CD4-positive, alpha-beta T cell (primary cell): ENCODE measurements at regions not wholly inside any gene's neighbourhood (a gene's known extent, or its start where the extent isn't known, plus 50 kb on each side); places are given as distances from the start of the nearest gene placed in this dataset.

Experiments used
- ATAC-seq: fragments of 200-7000 bp; cut with Tn5 transposase; one replicate; pipeline ENCODE4 v1.10.0; 2022; ENCODE audit warnings: mild to moderate bottlenecking; ENCODE audit not compliant: poor library complexity
- CTCF ChIA-PET: fragments of 350-600 bp; sonication (Branson Sonifier 250); formaldehyde crosslinking; loops from one replicate; lab custom pipeline; 2021; ENCODE audit warnings: antibody characterized with exemption, inconsistent platforms; lab: Charles Lee
- POLR2A ChIA-PET: fragments of 350-600 bp; sonication (Branson Sonifier 250); formaldehyde crosslinking; loops from one replicate; lab custom pipeline; 2021; ENCODE audit warnings: antibody characterized with exemption, inconsistent platforms; lab: Charles Lee
- DNase-seq, 14 experiments: peaks; one replicate each; pipeline ENCODE4 v3.0.0-alpha.2; 2013 to 2020; ENCODE audit warnings: mixed read lengths in 2 of 14
- H3K27ac ChIP-seq, 2 donors: one replicate each; pipeline versions ENCODE4 v1.5.1 to v1.7.0; 2013; ENCODE audit warnings: low read length in 2 of 2, low read depth in 1 of 2, mild to moderate bottlenecking in 1 of 2
- H3K27me3 ChIP-seq, 2 experiments: 1 replicate in 1 of 2; 2 replicates in 1 of 2; pipeline versions ENCODE4 v1.6.1 to v1.7.0; 2013; ENCODE audit warnings: low read length in 2 of 2, control low read depth in 1 of 2, mild to moderate bottlenecking in 1 of 2, moderate library complexity in 1 of 2; ENCODE audit not compliant: insufficient read depth in 2 of 2, control insufficient read depth in 1 of 2
- H3K36me3 ChIP-seq: one replicate; pipeline ENCODE4 v1.6.1; 2013; ENCODE audit warnings: low read length, control low read depth; ENCODE audit not compliant: insufficient read depth
- H3K4me1 ChIP-seq: one replicate; pipeline ENCODE4 v1.6.1; 2013; ENCODE audit warnings: low read length, control low read depth; ENCODE audit not compliant: insufficient read depth
- H3K4me3 ChIP-seq: one replicate; pipeline ENCODE4 v1.5.1; 2013; ENCODE audit warnings: mild to moderate bottlenecking, low read length, moderate library complexity
- H3K9me3 ChIP-seq, 2 experiments: 1 replicate in 1 of 2; 2 replicates in 1 of 2; pipeline versions ENCODE4 v1.6.1 to v1.7.0; 2013; ENCODE audit warnings: low read length in 2 of 2, mild to moderate bottlenecking in 2 of 2, control low read depth in 1 of 2, moderate library complexity in 1 of 2; ENCODE audit not compliant: control insufficient read depth in 1 of 2, insufficient read depth in 1 of 2
- H3K27ac Mint-ChIP-seq: one replicate; pipeline ENCODE4 v1.8.0; 2020; ENCODE audit warnings: mixed read lengths
- H3K27me3 Mint-ChIP-seq: one replicate; pipeline ENCODE4 v1.8.0; 2021; ENCODE audit warnings: mixed read lengths
- H3K36me3 Mint-ChIP-seq: one replicate; pipeline ENCODE4 v1.8.0; 2021; ENCODE audit warnings: low read depth, mixed read lengths
- H3K4me1 Mint-ChIP-seq: one replicate; pipeline ENCODE4 v1.8.0; 2021; ENCODE audit warnings: low read depth, mixed read lengths
- H3K4me3 Mint-ChIP-seq: one replicate; pipeline ENCODE4 v1.8.0; 2020; ENCODE audit warnings: mild to moderate bottlenecking, mixed read lengths
- H3K9me3 Mint-ChIP-seq: one replicate; pipeline ENCODE4 v1.8.0; 2020; ENCODE audit warnings: mixed read lengths
- CTCF ChIP-seq: fragments of 200-600 bp; IDR thresholded peaks from one replicate; pipeline ENCODE4 v1.8.0; 2022; ENCODE audit warnings: antibody characterized with exemption, mild to moderate bottlenecking
- intact Hi-C, 2 experiments: fragments of 100-400 bp; cut with DNase I in 1 of 2; cut with micrococcal nuclease in 1 of 2; formaldehyde crosslinking; loops; one replicate each; pipeline versions ENCODE4 v1.15.1 to v1.9.0; 2023 to 2025; cut with DNase I, micrococcal nuclease

- H3K4me3 Mint-ChIP-seq: no peak overlapping the region
- no peak for TF ChIP-seq CTCF
- Histone ChIP-seq H3K36me3 (no peaks in the 10 kb centered on the region), H3K4me3 (no peak overlapping the region), H3K9me3 (peaks cover 0 to 3% of the 10 kb centered on the region in 2 experiments), H3K27me3 (no peaks in the 10 kb centered on the region), H3K27ac (no peak overlapping the region), H3K4me1 (no peaks in the 10 kb centered on the region)
- no peaks in the 10 kb centered on the region for H3K4me1 Mint-ChIP-seq
- CTCF ChIA-PET: no interaction called here
- ATAC-seq: no peak
- no peak for DNase-seq
- H3K27me3 Mint-ChIP-seq: peaks cover 19% of the 10 kb centered on the region
- POLR2A ChIA-PET: no interaction called here
- no peak overlapping the region for H3K27ac Mint-ChIP-seq
- intact Hi-C loops: no loop called here
- no peaks in the 10 kb centered on the region for H3K9me3 Mint-ChIP-seq
- no peaks in the 10 kb centered on the region for H3K36me3 Mint-ChIP-seq
These were observed 78.4 kb upstream of the POU3F1 start for GRCh38 chr1:38125016-38125415.

- no peaks in the 10 kb centered on the region for H3K27me3 ChIP-seq
- CTCF ChIA-PET: no interaction called here
- H3K9me3 ChIP-seq: no peaks in the 10 kb centered on the region
- no peak for DNase-seq
- H3K4me3 ChIP-seq: no peak overlapping the region
- POLR2A ChIA-PET: no interaction called here
- H3K36me3 Mint-ChIP-seq: no peaks in the 10 kb centered on the region
- no peaks in the 10 kb centered on the region for H3K36me3 ChIP-seq
- no peak overlapping the region for H3K27ac Mint-ChIP-seq
- no peak overlapping the region for H3K27ac ChIP-seq
- H3K4me1 Mint-ChIP-seq: no peaks in the 10 kb centered on the region
- intact Hi-C loops: no loop called here
- H3K27me3 Mint-ChIP-seq: peaks cover 15% of the 10 kb centered on the region
- H3K9me3 Mint-ChIP-seq: no peaks in the 10 kb centered on the region
- TF ChIP-seq CTCF: no peak
- ATAC-seq: no peak
- H3K4me1 ChIP-seq: no peaks in the 10 kb centered on the region
- H3K4me3 Mint-ChIP-seq: no peak overlapping the region
These were observed 77.0 kb upstream of the POU3F1 start for GRCh38 chr1:38123356-38124135.

GRCh38 chr1:38121231-38121680 lies 74.7 kb upstream of the POU3F1 start:
- H3K4me3 Mint-ChIP-seq: no peak overlapping the region
- intact Hi-C loops: no loop called here
- Histone ChIP-seq H3K36me3 (no peaks in the 10 kb centered on the region), H3K27ac (no peak overlapping the region), H3K4me1 (no peaks in the 10 kb centered on the region), H3K9me3 (no peaks in the 10 kb centered on the region), H3K27me3 (no peaks in the 10 kb centered on the region), H3K4me3 (no peak overlapping the region)
- CTCF ChIA-PET: no interaction called here
- POLR2A ChIA-PET: no interaction called here
- no peak for TF ChIP-seq CTCF
- H3K36me3 Mint-ChIP-seq: no peaks in the 10 kb centered on the region
- ATAC-seq (no peak), DNase-seq (no peak)
- H3K27me3 Mint-ChIP-seq: peaks cover 11% of the 10 kb centered on the region
- H3K27ac Mint-ChIP-seq: no peak overlapping the region
- no peaks in the 10 kb centered on the region for H3K9me3 Mint-ChIP-seq
- no peaks in the 10 kb centered on the region for H3K4me1 Mint-ChIP-seq
